NCI-H69 (cell line): ENCODE measurements at regions not wholly inside any gene's neighbourhood (a gene's known extent, or its start where the extent isn't known, plus 50 kb on each side); places are given as distances from the start of the nearest gene placed in this dataset.
A peak's percentile ranks its signal among the peaks of the same experiment; 100 is the strongest.
"Not testable (repeated sequence)": the region's sequence is repeated elsewhere in the genome, so short reads cannot be mapped to it uniquely, and the experiment has no call there.

Source experiments
- DNase-seq: peaks from one replicate; lab custom pipeline; 2025; lab: John Stamatoyannopoulos, UW

DNA sequence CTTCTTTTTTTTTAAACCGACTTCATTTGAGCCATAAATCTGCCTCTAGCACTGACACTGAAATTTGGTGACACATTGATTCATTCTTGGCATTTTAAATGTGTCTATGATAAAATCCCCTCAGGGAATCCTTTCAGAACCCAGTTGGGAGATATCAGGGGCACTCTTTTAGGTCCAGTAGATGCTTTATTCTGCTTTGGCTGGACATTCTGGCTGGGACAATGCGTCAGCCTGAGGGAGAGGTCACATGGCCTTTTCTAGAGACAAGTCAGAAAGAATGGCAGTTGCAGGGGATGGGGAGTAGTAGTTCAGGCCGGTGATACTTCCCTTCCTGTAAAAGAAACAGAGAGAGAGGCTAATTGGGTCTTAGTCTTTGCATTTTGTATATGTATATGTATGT lies 63.1 kb downstream of the TRIM43 start:
- not testable (repeated sequence) for DNase-seq

- DNase-seq, result not testable (repeated sequence)
Observed at GRCh38 chr2:95656553-95656952, 64.8 kb downstream of the TRIM43 start.

DNA sequence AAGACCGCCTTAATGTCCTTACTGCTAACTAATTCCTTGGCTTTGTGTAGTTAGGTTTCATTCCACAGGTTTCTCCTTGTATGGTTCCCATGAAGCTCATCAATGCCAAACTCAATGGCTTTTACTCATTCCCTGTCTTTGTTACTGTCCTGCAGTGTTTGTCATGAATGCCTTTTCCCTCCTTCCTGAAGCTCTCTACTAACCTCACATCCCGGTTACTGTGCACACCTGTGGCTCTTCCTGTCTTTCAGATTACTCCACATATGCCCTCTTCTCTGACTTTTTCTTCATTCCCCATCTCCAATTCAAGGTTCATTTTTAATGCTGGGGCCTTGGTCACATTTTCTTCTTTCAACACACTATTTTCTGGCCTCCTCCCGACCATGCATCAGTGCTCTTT lies 66.1 kb downstream of the TRIM43 start:
- DNase-seq, result not testable (repeated sequence)

- not testable (repeated sequence) for DNase-seq
Observed at GRCh38 chr2:95660766-95661562, 69.2 kb downstream of the TRIM43 start.

DNA sequence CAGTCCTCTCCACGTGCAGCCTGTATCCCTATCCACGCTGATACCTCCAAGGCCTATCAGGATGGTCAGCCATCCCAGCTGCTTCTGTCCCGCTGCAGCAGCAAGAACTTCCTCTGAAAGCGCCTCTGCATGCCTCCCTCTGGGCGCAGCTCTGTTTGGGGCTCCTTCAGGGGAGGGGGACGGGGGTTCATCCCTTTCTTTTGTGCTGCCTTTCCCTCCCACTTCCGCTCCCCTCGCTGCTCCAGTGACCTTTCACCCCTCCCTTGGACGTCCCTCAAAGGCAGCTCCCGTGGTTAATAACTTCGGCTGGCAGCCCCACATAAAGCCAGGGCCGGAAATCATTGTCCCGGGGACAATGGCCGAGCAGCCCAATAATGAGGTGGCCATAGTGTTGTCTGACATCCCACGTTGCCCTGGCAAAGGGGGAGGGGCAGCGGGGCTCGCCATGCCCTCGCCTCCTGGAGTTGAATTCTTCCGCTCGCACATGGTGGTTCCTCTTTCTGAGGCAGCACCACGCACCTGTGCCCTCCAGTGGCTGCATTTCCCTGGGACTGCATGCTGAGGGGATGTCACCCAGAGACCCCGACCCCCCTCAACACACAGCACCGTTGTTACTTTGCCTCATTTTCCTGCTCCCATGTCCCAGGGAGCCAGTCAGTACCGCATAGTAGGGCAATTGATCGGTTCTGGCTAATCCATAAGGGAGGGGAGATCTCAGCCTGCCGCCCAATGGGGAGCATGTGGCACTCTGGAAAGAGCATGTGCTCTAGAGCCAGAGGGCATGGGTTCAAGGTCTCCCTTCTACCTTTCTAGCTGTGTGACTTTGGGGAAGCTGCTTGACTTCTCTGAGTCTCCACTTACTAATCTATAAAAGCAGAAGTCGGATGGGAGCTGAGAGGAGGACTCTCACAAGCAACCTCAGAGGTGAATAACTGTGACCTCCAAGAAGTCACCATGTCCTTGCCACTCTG lies 72.0 kb downstream of the TRIM43 start:
- DNase-seq, result peak; percentile 16

DNA sequence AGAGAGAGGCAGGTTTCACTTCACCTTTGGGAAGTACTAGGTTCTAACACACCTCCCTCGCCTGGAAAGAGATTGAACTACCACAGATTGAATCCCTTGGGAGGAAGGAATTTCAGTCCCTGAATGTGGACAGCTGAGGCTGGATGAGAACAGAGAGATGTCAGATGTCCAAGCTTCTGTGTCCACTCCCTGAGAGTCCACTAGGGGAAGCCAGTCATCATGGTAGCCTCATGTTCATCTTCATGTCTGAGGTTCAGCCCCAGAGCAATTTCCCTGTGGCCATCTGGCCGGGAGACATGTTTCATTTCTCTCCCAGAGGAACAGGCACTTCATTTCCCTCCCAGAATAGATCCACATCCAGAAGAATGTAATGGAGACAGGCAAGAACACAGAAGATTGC lies 74.8 kb downstream of the TRIM43 start:
- DNase-seq, result not testable (repeated sequence)

GRCh38 chr2:95667480-95667879 lies 75.7 kb downstream of the TRIM43 start:
- no peak for DNase-seq

GRCh38 chr2:95668934-95669333 lies 77.1 kb downstream of the TRIM43 start:
- DNase-seq, result not testable (repeated sequence)

GRCh38 chr2:95669441-95669991 lies 77.7 kb downstream of the TRIM43 start:
- DNase-seq, result no peak

DNA sequence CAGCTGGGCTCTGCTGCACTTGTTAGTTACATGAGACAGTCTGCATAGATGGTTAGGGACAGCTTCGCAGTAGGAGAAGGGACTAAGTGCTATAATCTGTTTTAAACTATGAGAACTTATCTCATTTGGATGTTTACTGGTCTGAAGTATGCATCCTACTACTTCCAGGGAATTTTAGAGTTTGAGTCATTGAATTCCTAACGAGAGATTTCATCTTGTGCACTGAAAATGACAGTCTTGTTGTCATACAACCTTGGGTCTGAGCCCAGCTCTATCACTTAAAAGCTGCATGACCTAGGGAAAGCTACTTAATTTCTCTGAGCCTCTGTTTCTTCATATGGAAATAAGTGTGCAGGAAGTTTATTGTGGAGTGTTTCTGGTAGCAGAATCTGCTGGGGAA lies 78.4 kb downstream of the TRIM43 start:
- no peak for DNase-seq

GRCh38 chr2:95670686-95671085 lies 78.9 kb downstream of the TRIM43 start:
- no peak for DNase-seq

GRCh38 chr2:95671171-95671570 lies 79.4 kb downstream of the TRIM43 start:
- not testable (repeated sequence) for DNase-seq

DNA sequence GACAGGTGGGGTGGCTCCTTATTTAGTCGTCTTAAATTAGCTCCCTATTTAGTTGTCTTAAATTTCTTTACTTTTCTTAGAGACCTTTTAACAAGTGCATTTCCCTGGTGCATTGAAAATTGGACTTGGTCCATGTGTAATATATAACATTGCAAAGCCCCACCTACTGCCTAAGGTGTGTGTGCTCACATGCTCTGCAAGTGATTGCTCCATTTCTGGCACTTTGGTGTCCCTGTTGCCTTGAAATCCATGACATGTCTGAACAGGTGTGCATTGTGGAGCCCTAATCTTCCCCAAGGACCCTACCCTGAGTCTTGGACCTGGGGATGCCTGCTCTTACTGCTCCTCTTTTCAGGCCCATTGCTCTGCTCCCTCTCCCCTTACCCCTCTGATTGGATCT lies 80.2 kb downstream of the TRIM43 start:
- DNase-seq, result not testable (repeated sequence)

DNA sequence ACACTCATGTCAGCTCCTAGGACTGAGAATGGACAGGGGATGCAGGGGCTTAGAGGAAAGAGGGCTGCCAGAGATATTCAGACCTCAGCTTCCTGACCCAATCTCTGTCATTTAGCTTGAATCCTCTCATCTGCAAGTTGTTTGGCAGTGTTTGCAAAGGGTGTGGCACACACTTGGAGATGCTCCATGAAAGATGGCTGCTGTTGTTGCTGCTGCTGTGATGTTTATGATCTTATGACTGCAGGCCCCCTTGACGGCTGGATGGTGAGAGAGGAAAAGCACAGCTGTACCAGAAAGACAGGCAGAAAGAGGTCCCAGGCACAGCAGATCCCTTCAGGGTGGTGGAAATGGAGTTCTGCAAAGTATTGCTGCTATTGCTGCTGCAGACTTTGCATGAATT lies 80.7 kb downstream of the TRIM43 start:
- DNase-seq, result not testable (repeated sequence)

- DNase-seq, result no peak
Observed at GRCh38 chr2:95674186-95674585, 82.4 kb downstream of the TRIM43 start.

- not testable (repeated sequence) for DNase-seq
Observed at GRCh38 chr2:95676573-95676972, 84.8 kb downstream of the TRIM43 start.

GRCh38 chr2:95677346-95677745 lies 85.5 kb downstream of the TRIM43 start:
- no peak for DNase-seq

GRCh38 chr2:95677833-95678232 lies 86.0 kb downstream of the TRIM43 start:
- DNase-seq, result not testable (repeated sequence)

GRCh38 chr2:95681158-95681557 lies 89.4 kb downstream of the TRIM43 start:
- DNase-seq, result not testable (repeated sequence)

DNA sequence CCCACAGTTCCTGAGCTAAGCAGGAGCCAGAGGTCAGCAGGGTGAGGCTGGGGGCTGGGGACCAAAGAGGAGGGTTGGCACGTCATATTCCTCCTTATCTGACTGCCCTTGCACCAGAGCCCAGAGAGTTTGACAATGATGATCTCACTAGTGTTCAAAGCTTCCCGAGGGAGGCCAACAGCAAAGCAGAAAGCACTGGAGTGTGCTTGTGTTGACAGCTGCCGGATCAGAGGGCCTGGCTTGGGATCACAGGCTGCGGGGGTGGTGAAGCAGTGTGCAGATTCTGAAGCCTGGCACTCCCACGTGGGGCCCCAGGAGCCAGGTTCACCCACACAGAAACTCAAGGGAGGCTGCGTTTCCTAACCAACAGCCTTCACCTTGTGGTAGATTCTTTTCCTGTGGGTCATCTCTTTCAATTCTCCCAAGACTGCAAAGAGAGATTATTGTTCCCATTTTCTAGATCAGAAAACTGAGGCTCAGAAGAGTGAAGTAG lies 89.8 kb downstream of the TRIM43 start:
- not testable (repeated sequence) for DNase-seq

GRCh38 chr2:95682889-95683517 lies 91.2 kb downstream of the TRIM43 start:
- peak; percentile 32 for DNase-seq

GRCh38 chr2:95685513-95685912 lies 93.7 kb downstream of the TRIM43 start:
- DNase-seq, result no peak
